DMS53 (cell line): ENCODE measurements at regions not wholly inside any gene's neighbourhood (a gene's known extent, or its start where the extent isn't known, plus 50 kb on each side); places are given as distances from the start of the nearest gene placed in this dataset.

Experiments
- DNase-seq: peaks from one replicate; lab custom pipeline; 2025; lab: John Stamatoyannopoulos, UW

GRCh38 chr2:58667137-58667774 is 426.1 kb upstream of the FANCL start:
- DNase-seq, result no peak

DNA sequence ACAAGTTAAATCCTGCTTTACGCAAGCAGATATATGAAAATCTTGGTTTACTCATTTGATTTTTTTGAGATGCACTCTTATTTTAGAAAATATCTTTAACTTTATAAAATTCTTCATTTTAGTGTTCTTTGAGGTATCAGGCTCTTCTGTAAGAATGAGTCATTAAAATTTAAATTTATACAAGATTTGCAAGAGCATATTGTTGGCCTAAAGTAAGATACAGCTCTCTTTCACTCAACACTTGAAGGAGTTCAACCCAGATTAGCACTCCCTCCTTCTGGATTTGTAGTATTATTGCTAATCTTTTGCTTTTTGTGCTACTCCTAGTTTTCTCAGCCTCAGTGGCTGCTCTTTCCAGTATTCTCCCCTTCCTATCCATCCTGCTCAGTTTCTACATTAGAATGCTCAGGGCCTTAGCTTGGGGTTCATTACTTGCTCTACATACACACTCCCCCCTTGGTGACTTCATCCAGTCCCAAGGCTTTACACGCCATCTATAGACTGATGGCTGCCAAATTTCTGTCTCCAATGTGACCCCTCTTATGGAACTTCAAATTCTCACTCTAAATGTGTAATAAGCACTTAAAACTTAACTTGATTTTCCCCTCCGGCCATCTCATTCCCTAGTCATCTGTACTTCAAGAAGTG is 425.3 kb upstream of the FANCL start:
- DNase-seq, result no peak

GRCh38 chr2:58665154-58665553 is 424.0 kb upstream of the FANCL start:
- no peak for DNase-seq

DNA sequence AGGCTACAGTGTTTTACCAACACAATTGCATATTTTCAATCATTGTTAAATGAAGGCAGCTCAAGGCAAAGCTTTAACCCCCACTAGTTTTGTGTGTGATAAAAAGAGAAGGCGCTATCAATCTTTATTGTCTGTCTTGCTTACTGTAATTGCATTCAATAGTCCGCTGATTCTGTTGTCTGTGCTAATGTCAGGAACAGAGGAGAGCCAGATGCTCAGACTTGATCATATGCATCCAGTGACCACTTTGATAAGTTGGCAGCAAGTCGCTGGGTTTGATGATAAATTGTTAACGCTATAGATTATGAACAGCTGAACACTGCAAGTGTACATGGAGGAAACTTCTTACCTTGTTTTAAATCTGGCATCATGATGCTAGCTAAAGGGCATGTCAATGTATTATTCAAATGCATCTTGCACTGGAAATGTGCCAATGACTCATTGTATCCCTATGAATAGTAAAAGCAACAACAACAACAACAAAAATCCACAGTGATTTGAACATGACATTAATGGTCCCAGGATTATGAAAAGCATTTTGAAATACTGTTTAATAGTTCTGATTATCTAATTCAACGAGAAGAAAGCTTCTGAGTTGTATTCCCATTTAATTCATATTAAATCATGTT is 423.5 kb upstream of the FANCL start:
- peak; percentile 5 for DNase-seq

GRCh38 chr2:58660046-58660445 is 418.9 kb upstream of the FANCL start:
- DNase-seq, result no peak

DNA sequence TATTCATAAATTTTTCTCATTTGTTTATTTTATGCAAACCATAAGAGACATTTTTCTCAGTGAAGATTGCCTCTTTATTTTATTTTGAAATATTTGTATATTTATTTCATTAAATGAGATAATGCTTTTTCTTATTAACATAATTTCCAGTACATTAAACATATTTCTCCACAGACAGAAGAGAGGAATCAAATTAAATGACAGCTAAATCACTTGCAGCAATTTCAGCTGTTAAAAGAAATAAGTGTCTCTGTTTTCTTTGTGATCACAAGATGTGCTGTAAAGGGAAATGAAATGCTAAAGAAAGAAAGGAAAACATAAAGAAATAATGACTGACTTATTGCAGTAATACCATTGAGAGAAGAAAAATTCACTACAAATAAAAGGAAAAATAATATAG is 414.0 kb upstream of the FANCL start:
- DNase-seq, result no peak

GRCh38 chr2:58651930-58652329 is 410.8 kb upstream of the FANCL start:
- DNase-seq, result no peak

- no peak for DNase-seq
Observed at GRCh38 chr2:58650781-58651180, 409.7 kb upstream of the FANCL start.

GRCh38 chr2:58649756-58650155 is 408.6 kb upstream of the FANCL start:
- DNase-seq, result no peak

- peak; percentile 51 for DNase-seq
Observed at GRCh38 chr2:58645017-58645416, 403.9 kb upstream of the FANCL start.

- DNase-seq, result no peak
Observed at GRCh38 chr2:58644451-58644850, 403.3 kb upstream of the FANCL start.

DNA sequence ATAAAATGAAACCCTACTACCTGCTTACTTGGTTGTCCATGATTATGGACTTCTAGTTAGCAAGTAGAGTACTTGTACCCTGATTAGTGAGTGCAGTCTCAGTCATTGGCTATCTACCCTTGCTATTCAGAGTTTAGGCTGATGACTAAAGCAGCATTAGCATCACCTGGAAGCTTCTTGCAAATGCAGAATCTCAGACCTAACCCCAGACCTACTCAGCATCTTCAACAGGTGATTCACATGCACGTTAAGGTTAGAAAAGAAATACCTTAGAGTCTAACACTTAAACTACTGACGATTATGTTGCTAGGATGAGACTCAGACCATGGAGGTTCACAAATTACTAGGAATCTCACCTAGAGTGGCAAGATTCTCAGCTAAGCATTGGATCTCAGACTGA is 399.9 kb upstream of the FANCL start:
- DNase-seq, result no peak

DNA sequence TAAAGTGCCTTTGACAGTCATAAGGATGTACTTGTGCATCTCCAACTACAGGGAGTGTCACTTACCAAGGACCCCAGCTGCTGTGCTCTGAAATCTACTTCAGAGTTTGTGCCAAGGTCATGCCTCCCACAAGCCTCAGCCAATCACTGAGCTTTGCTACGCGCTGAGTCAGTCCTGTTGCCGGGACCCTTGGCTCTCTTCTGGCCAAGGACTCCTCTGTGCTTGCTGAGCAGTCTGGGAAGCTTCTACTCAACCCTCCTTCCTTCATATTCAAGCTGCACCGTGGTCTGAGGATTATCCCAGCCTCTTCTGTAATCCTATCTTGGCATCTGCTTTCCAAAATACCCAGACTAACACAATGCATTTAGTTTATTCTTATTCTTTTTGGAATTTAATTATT is 398.9 kb upstream of the FANCL start:
- DNase-seq, result no peak

DNA sequence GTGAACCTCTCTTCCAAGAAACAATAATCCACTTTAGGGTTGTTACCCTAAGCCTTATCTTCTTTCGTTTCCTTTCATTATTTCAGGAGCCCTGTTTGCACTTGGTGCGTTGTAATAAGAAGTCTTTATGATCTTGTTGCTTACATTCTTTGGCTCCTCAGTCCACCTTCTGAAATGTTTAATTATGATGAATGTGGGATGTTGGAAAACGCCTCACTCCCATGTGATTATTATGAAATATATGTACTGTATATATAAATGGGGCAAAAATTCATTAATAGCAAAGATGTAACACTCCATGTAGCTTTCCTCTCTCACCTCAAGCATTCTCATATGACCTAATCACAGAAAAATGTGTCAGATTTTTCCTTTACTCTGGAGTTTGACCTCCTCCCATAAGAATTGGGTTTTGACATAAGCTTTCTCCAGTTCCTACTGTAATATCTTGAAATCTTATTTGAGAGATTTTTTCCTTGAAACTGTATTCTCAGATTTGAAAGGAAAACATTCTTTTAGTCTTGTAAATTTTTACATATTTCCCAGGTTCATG is 397.2 kb upstream of the FANCL start:
- DNase-seq, result no peak

DNA sequence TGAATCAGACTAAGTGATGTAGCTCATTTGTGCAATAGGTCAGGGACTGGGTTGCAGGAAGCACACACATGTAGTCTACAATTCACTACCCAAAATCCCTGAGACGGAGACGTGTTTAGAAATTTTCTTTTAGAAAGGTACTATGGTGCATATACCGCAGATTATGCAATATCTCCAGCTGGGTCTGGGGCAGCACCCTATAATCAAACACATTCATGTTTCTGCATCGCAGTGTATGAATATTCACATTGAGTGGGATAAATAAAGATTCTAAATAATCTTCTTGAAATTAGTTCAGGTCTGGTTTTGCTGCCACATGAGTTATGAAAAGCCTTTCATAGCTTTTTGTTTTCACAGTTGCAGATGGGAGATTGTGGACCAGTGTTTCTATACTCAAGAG is 395.7 kb upstream of the FANCL start:
- no peak for DNase-seq

DNA sequence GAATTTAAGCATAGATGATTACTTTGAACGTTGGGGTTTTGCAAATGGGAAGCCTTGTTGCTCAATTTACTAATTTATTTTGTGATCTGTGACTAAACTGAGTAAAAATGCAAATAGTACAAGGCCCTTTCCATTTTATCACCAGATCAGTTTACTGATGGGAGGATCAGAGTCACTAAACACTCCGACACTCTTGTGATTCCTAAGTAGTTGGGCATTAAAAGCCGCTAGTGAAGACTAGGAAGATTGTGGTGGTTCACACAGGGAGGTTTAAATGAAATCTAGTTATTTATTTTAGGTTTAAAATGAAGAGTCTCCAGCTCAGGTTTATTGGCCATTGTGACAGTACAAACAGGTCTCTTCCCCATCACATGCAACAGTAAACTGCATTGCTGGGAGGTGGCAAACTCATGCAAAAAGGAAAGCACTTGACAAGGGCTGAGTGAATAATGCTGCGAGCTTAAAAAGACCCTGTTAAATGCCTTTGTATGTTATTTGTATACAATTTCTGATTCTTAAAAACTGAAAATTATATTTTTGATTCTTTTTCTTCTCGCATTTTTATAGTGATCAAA is 394.8 kb upstream of the FANCL start:
- DNase-seq, result no peak

DNA sequence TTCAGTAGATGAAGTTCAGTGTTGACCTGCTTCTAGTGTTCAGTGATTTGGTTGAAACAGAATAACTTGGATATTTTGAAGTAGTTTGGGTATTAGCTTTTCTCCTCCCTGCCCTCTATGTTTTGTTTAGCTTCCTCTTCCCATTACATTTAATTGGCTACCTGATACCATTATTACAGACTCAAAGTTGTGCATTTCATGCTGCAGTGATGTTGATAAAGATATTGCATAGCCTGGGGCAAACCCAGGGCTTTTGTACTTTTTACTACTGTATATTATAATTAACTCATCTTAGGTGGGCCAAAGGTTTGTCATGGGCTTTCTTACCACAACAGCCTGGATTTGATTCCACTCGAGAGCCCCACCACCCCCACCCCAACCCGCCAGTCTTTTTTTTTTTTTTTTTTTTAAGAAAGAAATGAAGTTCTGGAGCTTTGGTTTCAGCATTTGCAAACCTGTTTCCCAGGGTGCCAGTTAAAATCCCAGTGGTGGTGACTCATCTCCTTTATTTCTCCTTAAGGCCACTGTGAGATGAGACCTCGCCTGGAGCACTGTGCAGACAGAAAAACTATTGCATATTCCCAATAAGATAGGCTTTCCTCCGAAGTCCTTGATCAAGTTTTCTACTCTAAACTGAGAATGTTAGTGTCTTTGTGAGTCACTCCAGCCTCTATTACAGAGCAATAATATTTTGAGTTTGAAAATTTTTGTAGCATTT is 393.7 kb upstream of the FANCL start:
- DNase-seq, result peak; percentile 42

DNA sequence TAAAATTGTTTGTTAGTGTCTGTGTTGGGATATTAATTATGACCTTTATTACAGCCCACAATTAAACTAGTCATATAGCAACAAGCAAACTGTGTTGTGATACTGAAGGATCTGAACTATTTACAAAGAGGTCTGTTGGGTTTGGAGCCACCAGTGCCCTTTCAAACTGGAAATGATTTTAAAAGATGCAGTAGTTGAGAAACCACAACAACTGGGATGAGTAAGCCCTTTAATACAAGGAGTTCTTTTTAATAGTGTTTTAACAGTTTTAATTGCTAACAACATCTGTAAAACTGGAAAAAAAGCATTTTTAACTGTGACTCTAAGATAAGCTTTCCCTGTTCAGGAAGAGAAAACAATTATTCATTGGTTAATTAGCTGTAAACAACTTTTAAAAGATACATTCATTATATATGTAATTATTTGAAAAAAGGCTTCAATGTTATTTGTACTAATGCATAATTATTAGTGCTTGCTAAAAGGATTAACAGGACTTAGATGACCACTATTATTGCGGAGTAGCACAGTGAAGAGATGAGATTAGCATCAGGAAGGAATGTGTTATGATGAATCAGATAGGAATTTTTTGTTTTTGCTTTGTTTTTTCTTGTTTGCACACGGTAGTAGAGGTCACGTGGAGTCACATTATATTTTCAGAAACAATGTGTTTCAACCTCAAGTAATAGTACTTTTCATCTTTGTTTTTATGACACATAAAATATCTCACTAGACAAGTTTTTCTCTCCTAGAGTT is 392.7 kb upstream of the FANCL start:
- peak; percentile 54 for DNase-seq

DNA sequence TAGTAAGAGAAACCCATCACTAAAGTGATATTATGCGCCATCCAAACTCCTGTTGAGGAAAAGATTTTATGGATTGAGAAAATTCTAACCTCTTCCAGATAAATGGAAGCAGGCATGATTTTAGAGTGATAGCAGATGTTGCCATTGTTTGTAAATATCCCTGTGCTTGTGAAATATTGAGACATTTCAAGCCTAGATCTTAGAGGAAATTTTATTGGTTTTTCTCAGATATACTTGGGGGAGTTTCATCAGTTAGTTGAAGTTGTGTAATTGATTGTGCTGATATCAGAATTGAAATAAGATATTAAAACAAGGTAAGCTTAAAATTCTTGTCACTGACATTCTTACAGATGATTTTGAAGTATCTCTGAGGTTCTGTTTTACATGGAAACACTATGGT is 390.9 kb upstream of the FANCL start:
- DNase-seq, result no peak

DNA sequence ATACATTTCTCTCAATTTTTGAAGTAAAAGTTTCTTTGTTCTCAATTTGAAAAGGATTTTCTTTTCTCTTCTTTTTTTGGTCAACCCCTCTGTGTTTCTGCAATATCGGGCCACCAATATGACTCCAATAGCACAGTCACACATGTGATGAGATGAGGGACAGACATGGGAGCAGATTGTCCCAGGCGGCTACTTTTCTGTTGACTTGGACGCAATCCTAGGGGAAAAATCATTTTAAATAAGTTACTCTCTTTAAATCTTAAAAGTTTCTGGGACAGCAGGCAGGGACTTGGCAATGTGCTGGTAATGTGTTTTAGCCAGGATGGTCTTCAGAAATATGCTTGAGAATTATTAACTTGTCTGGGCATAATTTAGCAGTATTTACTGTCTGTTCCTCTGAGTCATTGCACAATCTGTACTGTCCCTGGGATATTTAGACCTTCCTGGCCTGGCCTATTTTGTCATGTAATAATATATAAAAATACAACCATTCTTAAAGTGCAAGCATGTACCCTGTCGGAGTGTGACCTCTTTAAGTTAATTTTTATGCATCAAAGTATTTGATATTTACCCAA is 388.5 kb upstream of the FANCL start:
- peak; percentile 9 for DNase-seq

DNA sequence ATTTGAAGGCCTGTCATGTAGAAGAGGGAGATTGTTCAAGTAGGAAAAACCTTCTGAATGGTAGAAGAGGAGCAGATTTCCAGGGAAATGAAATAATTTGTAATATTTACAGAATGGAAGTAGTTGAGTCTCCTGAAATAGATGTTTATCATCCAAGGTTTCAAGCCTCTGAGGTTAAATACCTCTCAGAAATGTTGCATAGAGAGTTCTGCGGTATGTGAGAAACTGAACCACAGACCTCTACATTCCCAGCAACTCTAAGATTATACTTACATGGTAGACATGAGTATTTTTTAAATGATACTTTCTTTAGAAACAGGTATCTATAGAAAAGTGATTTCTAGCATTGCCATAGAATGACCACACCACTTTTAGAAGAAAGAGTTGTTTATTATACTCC is 379.8 kb upstream of the FANCL start:
- DNase-seq, result no peak
